H9 (cell line): ENCODE measurements at regions not wholly inside any gene's neighbourhood (a gene's known extent, or its start where the extent isn't known, plus 50 kb on each side); places are given as distances from the start of the nearest gene placed in this dataset.

ENCODE experiments used
- DNase-seq: peaks from one replicate; pipeline ENCODE4 v3.0.0-alpha.2; 2017
- H2AFZ ChIP-seq: one replicate; pipeline ENCODE4 v1.6.1; 2013; ENCODE audit warnings: mild to moderate bottlenecking, low read length, control low read depth, moderate library complexity
- H2AK5ac ChIP-seq: 2 replicates; pipeline ENCODE4 v1.6.1; 2013; ENCODE audit warnings: low read length, control low read depth, mixed read lengths; ENCODE audit not compliant: insufficient read length
- H2BK120ac ChIP-seq: one replicate; pipeline ENCODE4 v1.6.1; 2013; ENCODE audit warnings: low read depth, mild to moderate bottlenecking, low read length, control low read depth, inconsistent platforms; ENCODE audit not compliant: poor library complexity, severe bottlenecking
- H2BK12ac ChIP-seq: 2 replicates; pipeline ENCODE4 v1.6.1; 2013; ENCODE audit warnings: low read length, control low read depth, mixed read lengths, low read depth; ENCODE audit not compliant: insufficient read length
- H2BK15ac ChIP-seq: 2 replicates; pipeline ENCODE4 v1.6.1; 2013; ENCODE audit warnings: low read depth, low read length, control low read depth
- H2BK20ac ChIP-seq: one replicate; pipeline ENCODE4 v1.6.1; 2013; ENCODE audit warnings: low read depth, mild to moderate bottlenecking, low read length, control low read depth, inconsistent platforms; ENCODE audit not compliant: poor library complexity, severe bottlenecking
- H2BK5ac ChIP-seq: 2 replicates; pipeline ENCODE4 v1.6.1; 2013; ENCODE audit warnings: low read length, control low read depth, mixed read lengths; ENCODE audit not compliant: insufficient read length
- H3K14ac ChIP-seq: 2 replicates; pipeline ENCODE4 v1.6.1; 2013; ENCODE audit warnings: low read length, control low read depth; ENCODE audit not compliant: insufficient read depth
- H3K18ac ChIP-seq: 2 replicates; pipeline ENCODE4 v1.6.1; 2013; ENCODE audit warnings: low read depth, mild to moderate bottlenecking, mixed read lengths, low read length, control low read depth; ENCODE audit not compliant: insufficient read length
- H3K23ac ChIP-seq: 2 replicates; pipeline ENCODE4 v1.6.1; 2013; ENCODE audit warnings: low read length, control low read depth, mixed read lengths, low read depth; ENCODE audit not compliant: insufficient read length
- H3K23me2 ChIP-seq: 2 replicates; pipeline ENCODE4 v1.6.1; 2013; ENCODE audit warnings: low read depth, mild to moderate bottlenecking, mixed read lengths, low read length, control low read depth; ENCODE audit not compliant: insufficient read length, poor library complexity, severe bottlenecking
- H3K27ac ChIP-seq: 2 replicates; pipeline ENCODE4 v1.5.1; 2013; ENCODE audit warnings: low read length, control low read depth, mixed read lengths, low read depth; ENCODE audit not compliant: insufficient read length
- H3K27me3 ChIP-seq: 2 replicates; pipeline ENCODE4 v1.6.1; 2013; ENCODE audit warnings: low read length, control low read depth, inconsistent platforms; ENCODE audit not compliant: insufficient read depth
- H3K4ac ChIP-seq: 2 replicates; pipeline ENCODE4 v1.6.1; 2013; ENCODE audit warnings: low read depth, mild to moderate bottlenecking, control low read depth, inconsistent platforms, low read length, moderate library complexity
- H3K4me1 ChIP-seq: 2 replicates; pipeline ENCODE4 v1.6.1; 2013; ENCODE audit warnings: low read length, control low read depth, inconsistent platforms; ENCODE audit not compliant: insufficient read depth
- H3K4me2 ChIP-seq: 2 replicates; pipeline ENCODE4 v1.6.1; 2013; ENCODE audit warnings: low read length, control low read depth, mixed read lengths; ENCODE audit not compliant: insufficient read length, insufficient read depth
- H3K56ac ChIP-seq: 2 replicates; pipeline ENCODE4 v1.6.1; 2013; ENCODE audit warnings: low read depth, mild to moderate bottlenecking, mixed read lengths, low read length, control low read depth; ENCODE audit not compliant: insufficient read length
- H3K79me1 ChIP-seq: 2 replicates; pipeline ENCODE4 v1.6.1; 2013; ENCODE audit warnings: low read depth, mild to moderate bottlenecking, moderate library complexity, low read length, control low read depth, inconsistent platforms; ENCODE audit not compliant: insufficient read depth, poor library complexity, severe bottlenecking
- H3K79me2 ChIP-seq: 2 replicates; pipeline ENCODE4 v1.6.1; 2013; ENCODE audit warnings: low read length, control low read depth, inconsistent platforms; ENCODE audit not compliant: insufficient read depth
- H3K9ac ChIP-seq: 2 replicates; pipeline ENCODE4 v1.6.1; 2013; ENCODE audit warnings: low read length, control low read depth, mixed read lengths; ENCODE audit not compliant: insufficient read length; ENCODE audit errors: extremely low read depth
- H3K9me3 ChIP-seq: one replicate; pipeline ENCODE4 v1.6.1; 2013; ENCODE audit warnings: low read depth, low read length, inconsistent platforms; ENCODE audit not compliant: control insufficient read depth
- H3T11ph ChIP-seq: one replicate; pipeline ENCODE4 v1.6.1; 2013; ENCODE audit warnings: mild to moderate bottlenecking, low read length, control low read depth, inconsistent platforms
- H4K20me1 ChIP-seq: one replicate; pipeline ENCODE4 v1.6.1; 2013; ENCODE audit not compliant: control insufficient read depth, insufficient read length, insufficient read depth
- H4K5ac ChIP-seq: 2 replicates; pipeline ENCODE4 v1.6.1; 2013; ENCODE audit warnings: low read depth, mild to moderate bottlenecking, mixed read lengths, low read length, control low read depth; ENCODE audit not compliant: insufficient read length
- H4K8ac ChIP-seq: replicated peaks from 2 replicates; pipeline ENCODE4 v1.6.1; 2013; ENCODE audit warnings: low read length, control low read depth, mixed read lengths, low read depth; ENCODE audit not compliant: insufficient read length
- H4K91ac ChIP-seq: 2 replicates; pipeline ENCODE4 v1.6.1; 2013; ENCODE audit warnings: low read depth, mild to moderate bottlenecking, moderate library complexity, mixed read lengths, low read length, control low read depth; ENCODE audit not compliant: insufficient read length
- H3K27ac Mint-ChIP-seq, 3 experiments: 2 replicates in 2 of 3; 3 replicates in 1 of 3; pipeline ENCODE4 v1.8.0; 2020 to 2021; ENCODE audit warnings: mixed read lengths in 3 of 3, mild to moderate bottlenecking in 1 of 3, moderate library complexity in 1 of 3
- H3K27me3 Mint-ChIP-seq: 2 replicates; pipeline ENCODE4 v1.8.0; 2021; ENCODE audit warnings: low read depth, mild to moderate bottlenecking, moderate library complexity, mixed read lengths
- H3K36me3 Mint-ChIP-seq, 3 experiments: 2 replicates in 2 of 3; 3 replicates in 1 of 3; pipeline ENCODE4 v1.8.0; 2020 to 2021; ENCODE audit warnings: low read depth in 3 of 3, mixed read lengths in 3 of 3; ENCODE audit not compliant: insufficient read depth in 1 of 3
- H3K4me1 Mint-ChIP-seq, 2 experiments: 2 replicates each; pipeline ENCODE4 v1.8.0; 2020; ENCODE audit warnings: mixed read lengths in 2 of 2
- H3K4me3 Mint-ChIP-seq, 2 experiments: 2 replicates in 1 of 2; 3 replicates in 1 of 2; pipeline ENCODE4 v1.8.0; 2020 to 2021; ENCODE audit warnings: mild to moderate bottlenecking in 2 of 2, mixed read lengths in 2 of 2, moderate library complexity in 1 of 2
- H3K9me3 Mint-ChIP-seq, 2 experiments: 2 replicates in 1 of 2; 3 replicates in 1 of 2; pipeline ENCODE4 v1.8.0; 2020; ENCODE audit warnings: mild to moderate bottlenecking in 2 of 2, mixed read lengths in 2 of 2, moderate library complexity in 1 of 2
- CTCF ChIP-seq: fragments of 200-600 bp; sonication (generic); conservative IDR thresholded peaks from 3 replicates; pipeline ENCODE4 v1.8.0; 2021; ENCODE audit warnings: antibody characterized with exemption, mild to moderate bottlenecking
- WGBS: extraction: QIAGEN DNeasy Blood & Tissue Kit; methylation state at CpG from one replicate; pipeline ENCODE4 v1.1.7; 2013; ENCODE audit warnings: missing lambda C conversion rate, low lambda C conversion rate, mixed read lengths; ENCODE audit not compliant: insufficient read length; ENCODE audit errors: extremely low coverage; 5-methylcytosine and 5-hydroxymethylcytosine counted together

- Histone ChIP-seq H3K14ac (no peak overlapping the region), H2BK120ac (no peak overlapping the region), H3K79me1 (no peaks in the 10 kb centered on the region), H2BK5ac (no peak overlapping the region), H3K18ac (no peak overlapping the region), H2AK5ac (no peak overlapping the region), H3K4me2 (no peak overlapping the region), H3K56ac (no peak overlapping the region), H2BK12ac (no peak overlapping the region), H4K5ac (no peak overlapping the region), H3K27ac (no peak overlapping the region), H3T11ph (no peak overlapping the region), H2BK15ac (no peak overlapping the region), H3K4me1 (no peaks in the 10 kb centered on the region; the same call in 1 of the 2 replicates), H4K8ac (no peak overlapping the region), H2AFZ (no peak overlapping the region), H2BK20ac (no peak overlapping the region), H4K20me1 (no peaks in the 10 kb centered on the region), H3K27me3 (no peaks in the 10 kb centered on the region), H3K23ac (no peak overlapping the region), H3K9ac (no peak overlapping the region), H3K79me2 (no peaks in the 10 kb centered on the region), H4K91ac (no peak overlapping the region), H3K23me2 (no peaks in the 10 kb centered on the region), H3K9me3 (no peaks in the 10 kb centered on the region), H3K4ac (no peak overlapping the region)
- no peak for DNase-seq
- no CpG with 5 or more reads among the region's 2 CpGs for WGBS
- Mint-ChIP-seq H3K4me1 (peaks cover 6 to 7% of the 10 kb centered on the region in 2 experiments), H3K36me3 (no peaks in the 10 kb centered on the region), H3K27ac (no peak overlapping the region), H3K27me3 (peaks cover 5% of the 10 kb centered on the region), H3K9me3 (no peaks in the 10 kb centered on the region), H3K4me3 (no peak overlapping the region)
- TF ChIP-seq CTCF = no peak
Measured at GRCh38 chr7:24462984-24463383, 110.3 kb upstream of the PALS2 start.
